Epidermal melanocyte (primary cell): ENCODE measurements at regions not wholly inside any gene's neighbourhood (a gene's known extent, or its start where the extent isn't known, plus 50 kb on each side); places are given as distances from the start of the nearest gene placed in this dataset.
A peak's percentile ranks its signal among the peaks of the same experiment; 100 is the strongest.

Experiments
- DNase-seq: peaks from one replicate; pipeline ENCODE4 v3.0.0; 2011; ENCODE audit warnings: low spot score; ENCODE audit not compliant: insufficient read length

- DNase-seq = no peak
These were observed 59.0 kb downstream of the RPS29 start for GRCh38 chr14:49527221-49527620.

- no peak for DNase-seq
These were observed 60.1 kb downstream of the RPS29 start for GRCh38 chr14:49526101-49526500.

- no peak for DNase-seq
These were observed 69.9 kb downstream of the RPS29 start for GRCh38 chr14:49516286-49516685.

GRCh38 chr14:49512571-49512970 lies 73.6 kb downstream of the RPS29 start:
- no peak for DNase-seq

GRCh38 chr14:49512147-49512551 lies 74.0 kb downstream of the RPS29 start:
- no peak for DNase-seq

GRCh38 chr14:49508124-49508523 lies 78.1 kb downstream of the RPS29 start:
- no peak for DNase-seq

GRCh38 chr14:49506650-49507049 lies 79.5 kb downstream of the RPS29 start:
- DNase-seq = no peak

GRCh38 chr14:49505041-49505766 lies 81.0 kb downstream of the RPS29 start:
- DNase-seq = no peak

GRCh38 chr14:49497725-49498348 lies 88.3 kb downstream of the RPS29 start:
- peak; percentile 40 for DNase-seq

- DNase-seq = no peak
These were observed 88.9 kb downstream of the RPS29 start for GRCh38 chr14:49497267-49497666.

- no peak for DNase-seq
These were observed 91.3 kb downstream of the RPS29 start for GRCh38 chr14:49494836-49495235.

GRCh38 chr14:49493557-49493956 lies 92.6 kb downstream of the RPS29 start:
- no peak for DNase-seq

- DNase-seq = no peak
These were observed 94.0 kb downstream of the RPS29 start for GRCh38 chr14:49492151-49492550.

GRCh38 chr14:49489341-49489740 lies 96.8 kb downstream of the RPS29 start:
- DNase-seq = no peak

- no peak for DNase-seq
These were observed 98.9 kb downstream of the RPS29 start for GRCh38 chr14:49487238-49487637.

GRCh38 chr14:49485290-49485689 lies 100.9 kb downstream of the RPS29 start:
- DNase-seq = no peak

- DNase-seq = no peak
These were observed 102.0 kb downstream of the RPS29 start for GRCh38 chr14:49484180-49484579.

- DNase-seq = no peak
These were observed 102.9 kb downstream of the RPS29 start for GRCh38 chr14:49483268-49483667.

GRCh38 chr14:49480979-49481498 lies 105.1 kb downstream of the RPS29 start:
- DNase-seq = no peak

- DNase-seq = no peak
These were observed 106.0 kb downstream of the RPS29 start for GRCh38 chr14:49480053-49480760.

- DNase-seq = no peak
These were observed 106.7 kb downstream of the RPS29 start for GRCh38 chr14:49479432-49479831.

GRCh38 chr14:49478784-49479183 lies 107.4 kb downstream of the RPS29 start:
- DNase-seq = no peak
